ENCODE measurements at regions not wholly inside any gene's neighbourhood (a gene's known extent, or its start where the extent isn't known, plus 50 kb on each side); places are given as distances from the start of the nearest gene placed in this dataset.

- H3K36me3 ChIP-seq (ENCODE audit: control insufficient read depth, insufficient read depth, low read length) = no peaks in the 10 kb centered on the region
- POLR2A ChIA-PET = no interaction called here
- TF ChIP-seq POLR2AphosphoS5 (IDR thresholded peaks at IDR 0.05; ENCODE audit: low read depth, low read length) (no peak), CTCF (IDR thresholded peaks at IDR 0.05) (no peak), SIN3A (IDR thresholded peaks at IDR 0.05; ENCODE audit: borderline replicate concordance, insufficient read depth, low read depth, low read length) (no peak), TCF7L2 (IDR thresholded peaks at IDR 0.05; ENCODE audit: low read depth, low read length) (no peak), REST (IDR thresholded peaks at IDR 0.05; ENCODE audit: insufficient read depth in 1 of 2, low read depth in 2 of 2, low read length in 1 of 2) (no peak)
Measured at GRCh38 chr2:147662221-147662620, 182.6 kb upstream of the ACVR2A start.

GRCh38 chr2:147660680-147661079, 184.1 kb upstream of the ACVR2A start:
- DNase-seq (ENCODE audit: low read depth, low spot score) (no peak), ATAC-seq (no peak)
- Histone ChIP-seq H3K4me1 (ENCODE audit: control insufficient read depth, insufficient read depth, low read length) (no peaks in the 10 kb centered on the region), H3K27ac (ENCODE audit: low read length) (no peak overlapping the region), H3K9me3 (ENCODE audit: control insufficient read depth, insufficient read depth, low read depth, low read length) (no peaks in the 10 kb centered on the region), H3K4me3 (ENCODE audit: low read depth in 2 of 2, low read length in 2 of 2) (no peak overlapping the region), H3K27me3 (ENCODE audit: control insufficient read depth, insufficient read depth, low read length) (no peaks in the 10 kb centered on the region), H3K36me3 (ENCODE audit: control insufficient read depth, insufficient read depth, low read length) (no peaks in the 10 kb centered on the region)
- ChIA-PET CTCF (no interaction called here), POLR2A (no interaction called here)
- in situ Hi-C loops (cut with HindIII; ENCODE audit: low pct_unique_long_range_greater_than_20kb, low sequenced_read_pairs) (no loop called here), intact Hi-C loops (cut with micrococcal nuclease; ENCODE audit: unreplicated experiment) (no loop called here)
- no TSS peak for BruUV-seq (replicated peaks)
- TF ChIP-seq TCF7L2 (IDR thresholded peaks at IDR 0.05; ENCODE audit: low read depth, low read length) = no peak

More at GRCh38 chr2:147662221-147662620, 182.6 kb upstream of the ACVR2A start:
- no peaks in the 10 kb centered on the region for H3K9me3 ChIP-seq (ENCODE audit: control insufficient read depth, insufficient read depth, low read depth, low read length)
- no peak for DNase-seq (ENCODE audit: low read depth, low spot score)
- in situ Hi-C loops (cut with HindIII; ENCODE audit: low pct_unique_long_range_greater_than_20kb, low sequenced_read_pairs) = no loop called here
- no peak overlapping the region for H3K4me3 ChIP-seq (ENCODE audit: low read depth in 2 of 2, low read length in 2 of 2)
- no peaks in the 10 kb centered on the region for H3K27me3 ChIP-seq (ENCODE audit: control insufficient read depth, insufficient read depth, low read length)
- no peaks in the 10 kb centered on the region for H3K4me1 ChIP-seq (ENCODE audit: control insufficient read depth, insufficient read depth, low read length)
- H3K27ac ChIP-seq (ENCODE audit: low read length) = no peak overlapping the region
- intact Hi-C loops (cut with micrococcal nuclease; ENCODE audit: unreplicated experiment) = no loop called here
- BruUV-seq (replicated peaks) = no TSS peak
- ATAC-seq = no peak
- CTCF ChIA-PET = no interaction called here

- DNase-seq (ENCODE audit: low read depth, low spot score) (no peak), ATAC-seq (no peak)
- BruUV-seq (replicated peaks) = no TSS peak
- CTCF ChIA-PET = no interaction called here
- Histone ChIP-seq H3K27me3 (ENCODE audit: control insufficient read depth, insufficient read depth, low read length) (no peaks in the 10 kb centered on the region), H3K9me3 (ENCODE audit: control insufficient read depth, insufficient read depth, low read depth, low read length) (no peaks in the 10 kb centered on the region), H3K4me3 (ENCODE audit: low read depth in 2 of 2, low read length in 2 of 2) (no peak overlapping the region), H3K27ac (ENCODE audit: low read length) (no peak overlapping the region), H3K36me3 (ENCODE audit: control insufficient read depth, insufficient read depth, low read length) (no peaks in the 10 kb centered on the region), H3K4me1 (ENCODE audit: control insufficient read depth, insufficient read depth, low read length) (no peaks in the 10 kb centered on the region)
- intact Hi-C loops (cut with micrococcal nuclease; ENCODE audit: unreplicated experiment) (no loop called here), in situ Hi-C loops (cut with HindIII; ENCODE audit: low pct_unique_long_range_greater_than_20kb, low sequenced_read_pairs) (no loop called here)
- TF ChIP-seq CTCF (IDR thresholded peaks at IDR 0.05) (no peak), POLR2AphosphoS5 (IDR thresholded peaks at IDR 0.05; ENCODE audit: low read depth, low read length) (no peak), SIN3A (IDR thresholded peaks at IDR 0.05; ENCODE audit: borderline replicate concordance, insufficient read depth, low read depth, low read length) (no peak), TCF7L2 (IDR thresholded peaks at IDR 0.05; ENCODE audit: low read depth, low read length) (no peak), REST (IDR thresholded peaks at IDR 0.05; ENCODE audit: insufficient read depth in 1 of 2, low read depth in 2 of 2, low read length in 1 of 2) (no peak)
- POLR2A ChIA-PET = no interaction called here
Measured at GRCh38 chr2:147659051-147659450, 185.8 kb upstream of the ACVR2A start.
